Posterior vena cava (tissue), 2 donors: ENCODE measurements at regions not wholly inside any gene's neighbourhood (a gene's known extent, or its start where the extent isn't known, plus 50 kb on each side); places are given as distances from the start of the nearest gene placed in this dataset.
"Not testable (repeated sequence)": the region's sequence is repeated elsewhere in the genome, so short reads cannot be mapped to it uniquely, and the experiment has no call there.

Source experiments
- DNase-seq: peaks from one replicate; pipeline ENCODE4 v3.0.0-alpha.2; 2020; ENCODE audit warnings: low spot score
- intact Hi-C, 2 donors: fragments of 100-400 bp; cut with DNase I; formaldehyde crosslinking; loops; one replicate each; pipeline versions ENCODE4 v1.14.1 to v1.14.2; 2022 to 2023
- donor health status: DM: yes; HTN: yes; CAD: no.
- donor health status: DM: yes; HTN: yes; CAD: no.

DNA sequence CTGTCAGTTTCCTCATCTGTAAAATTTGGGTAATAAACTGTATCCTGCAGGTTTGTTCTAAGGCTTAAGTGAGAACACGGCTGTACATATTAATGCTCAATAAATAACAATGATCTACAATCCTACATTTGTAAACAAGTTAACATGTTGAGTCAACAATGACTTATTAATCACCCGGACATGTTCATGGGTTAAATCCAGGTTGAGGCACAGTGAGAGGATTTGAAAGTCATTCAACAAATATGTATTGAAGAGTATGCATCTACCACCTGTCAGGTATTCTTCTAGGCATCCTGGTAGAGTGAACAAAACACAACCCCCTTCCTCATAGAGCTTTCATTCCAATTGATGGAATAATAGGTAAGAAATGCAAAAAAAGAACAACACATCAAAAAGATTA is 554.7 kb upstream of the SLC35B3 start:
- intact Hi-C loops: no loop called here
- DNase-seq: no peak

DNA sequence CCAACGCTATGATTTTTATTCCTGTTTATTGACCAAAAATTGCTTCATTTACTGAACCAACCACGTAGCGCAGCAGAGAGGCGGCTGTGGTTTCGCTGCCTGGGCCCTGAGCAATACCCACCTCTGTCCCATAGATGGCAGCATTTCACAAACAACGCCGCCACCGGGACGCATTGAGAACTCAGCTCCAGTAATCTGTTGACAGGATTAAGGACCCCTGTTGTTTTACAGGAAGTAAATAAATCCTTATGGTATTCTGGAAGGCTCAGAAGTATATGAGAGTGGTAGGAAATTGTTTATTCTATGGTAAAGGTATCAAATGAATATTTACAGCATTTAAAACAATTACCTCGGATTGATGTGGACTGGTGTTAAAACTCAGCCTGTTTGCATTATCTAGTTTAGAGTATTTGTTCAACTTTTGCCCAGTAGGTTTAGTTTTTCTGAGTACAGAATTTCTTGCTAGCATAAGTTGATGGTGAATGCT is 547.9 kb upstream of the SLC35B3 start:
- peak; percentile 87 for DNase-seq
- intact Hi-C loops: no loop called here

DNA sequence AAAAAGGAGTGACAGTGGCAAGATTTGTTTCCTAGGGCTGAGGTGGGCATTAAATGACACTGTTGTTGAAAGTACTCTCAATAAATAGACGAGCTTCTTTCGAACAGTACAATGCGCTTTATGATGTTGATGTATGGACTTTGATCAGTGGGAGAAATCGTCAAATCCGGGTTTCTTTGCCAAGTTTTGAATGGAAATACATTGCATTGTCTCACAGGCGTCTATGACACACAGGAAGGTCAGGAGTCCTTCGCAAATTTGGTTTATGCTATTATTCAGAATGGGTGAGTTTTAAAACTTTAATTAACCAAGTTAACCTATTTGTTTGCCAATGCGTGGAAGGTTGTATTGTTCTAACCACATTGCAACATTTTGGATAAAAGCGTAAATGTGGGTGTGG is 547.3 kb upstream of the SLC35B3 start:
- DNase-seq: no peak
- intact Hi-C loops: no loop called here

DNA sequence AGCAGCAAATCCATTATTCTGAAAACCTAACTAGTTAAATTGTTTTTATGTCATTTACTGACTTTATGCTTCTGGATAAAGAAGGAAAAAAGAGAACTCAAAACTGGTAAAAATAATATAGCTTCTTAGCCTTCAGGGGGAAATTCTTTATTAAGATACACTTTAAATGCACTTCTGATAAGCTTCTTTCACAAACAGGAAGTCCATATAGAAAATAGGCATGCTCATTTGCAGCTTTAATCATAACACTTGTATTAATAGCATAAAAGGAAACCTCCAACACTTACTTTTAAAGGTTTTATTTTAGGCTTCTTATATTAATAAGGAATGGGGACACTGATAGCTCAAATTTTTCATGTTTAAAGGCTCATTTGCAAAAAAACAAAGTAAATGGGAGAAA is 538.0 kb upstream of the SLC35B3 start:
- intact Hi-C loops: no loop called here
- no peak for DNase-seq

DNA sequence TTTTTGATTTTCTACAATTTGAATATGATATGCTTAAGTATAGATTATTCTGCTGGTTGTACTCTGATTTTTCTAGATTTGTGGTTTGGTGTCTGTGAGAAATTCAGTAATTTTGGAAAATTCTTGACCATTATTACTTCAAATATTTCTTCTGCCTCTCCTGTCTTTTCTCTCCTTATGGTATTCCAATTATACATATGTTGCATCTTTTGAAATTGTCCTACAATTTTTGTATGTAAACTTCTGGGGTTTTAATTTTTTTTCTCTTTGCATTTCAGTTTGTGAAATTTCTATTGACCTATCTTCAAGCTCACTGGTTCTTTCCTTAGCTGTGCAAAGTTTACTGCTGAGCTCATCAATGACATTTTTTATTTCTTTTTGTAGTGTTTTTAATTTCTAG is 534.4 kb upstream of the SLC35B3 start:
- DNase-seq: no peak
- intact Hi-C loops: no loop called here

DNA sequence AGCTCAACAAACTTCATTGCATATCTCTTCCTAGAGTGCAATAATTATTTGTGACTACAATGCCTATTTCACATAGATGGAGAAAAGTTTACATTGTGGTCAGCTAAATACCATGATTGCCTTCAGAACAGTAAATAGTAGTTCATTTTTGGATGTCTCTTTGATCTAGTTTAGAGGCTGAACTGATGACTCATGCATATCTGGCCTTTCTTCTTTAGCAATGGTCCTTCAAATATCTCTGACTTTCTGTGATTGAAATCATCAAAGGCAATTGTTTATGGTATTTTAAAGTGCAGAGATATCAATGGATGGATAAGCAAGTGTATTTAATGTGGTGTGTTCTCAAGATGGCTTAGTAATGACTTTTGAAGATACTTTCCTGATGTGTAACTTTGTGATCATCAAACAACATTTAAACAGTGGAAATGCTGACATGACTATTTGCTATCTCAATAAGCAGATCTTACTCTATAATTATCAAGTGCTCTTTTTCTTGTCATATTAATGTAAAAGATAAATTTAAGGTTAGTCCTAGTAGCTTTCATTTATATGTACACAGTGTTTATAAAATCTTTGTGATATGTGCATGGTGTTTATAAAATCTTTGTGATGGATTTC is 523.7 kb upstream of the SLC35B3 start:
- no peak for DNase-seq
- intact Hi-C loops: no loop called here

DNA sequence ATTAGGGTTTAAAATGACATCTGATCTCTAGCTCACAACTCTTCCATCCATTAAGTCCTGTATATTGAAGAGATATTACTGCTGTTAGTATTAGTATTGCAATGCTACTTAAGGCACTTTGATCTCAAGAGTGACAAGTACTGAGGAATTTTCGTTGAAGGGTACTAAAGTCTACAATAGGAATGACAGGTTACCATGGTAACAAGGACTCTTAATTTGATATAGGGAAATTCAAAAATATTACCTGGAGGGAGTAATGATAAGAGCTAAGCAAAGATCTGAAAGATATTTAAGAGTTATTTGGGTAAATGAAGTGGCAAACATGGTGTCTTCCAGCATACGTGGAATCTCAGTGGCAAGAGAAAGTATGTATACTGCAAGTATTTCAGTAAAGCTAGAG is 518.0 kb upstream of the SLC35B3 start:
- DNase-seq: no peak
- intact Hi-C loops: no loop called here

DNA sequence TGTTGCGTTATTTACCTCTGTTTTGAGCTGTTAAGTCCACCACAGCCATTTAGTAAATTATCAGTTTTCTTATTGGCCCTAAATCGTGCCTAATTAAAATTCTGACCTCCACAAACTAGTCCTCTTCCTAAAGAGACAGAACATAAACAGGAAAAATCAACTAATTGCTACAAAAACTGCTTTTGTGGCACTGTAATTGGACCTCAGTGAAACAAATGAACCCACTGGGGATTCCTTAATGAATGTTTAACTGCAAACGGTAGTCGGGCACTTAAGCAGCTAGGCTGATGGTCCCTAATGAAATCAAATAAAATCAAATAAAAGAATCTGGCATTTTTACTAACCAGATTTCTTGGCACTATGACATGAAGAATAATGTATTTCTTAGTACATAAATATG is 513.4 kb upstream of the SLC35B3 start:
- intact Hi-C loops: no loop called here
- DNase-seq: no peak

DNA sequence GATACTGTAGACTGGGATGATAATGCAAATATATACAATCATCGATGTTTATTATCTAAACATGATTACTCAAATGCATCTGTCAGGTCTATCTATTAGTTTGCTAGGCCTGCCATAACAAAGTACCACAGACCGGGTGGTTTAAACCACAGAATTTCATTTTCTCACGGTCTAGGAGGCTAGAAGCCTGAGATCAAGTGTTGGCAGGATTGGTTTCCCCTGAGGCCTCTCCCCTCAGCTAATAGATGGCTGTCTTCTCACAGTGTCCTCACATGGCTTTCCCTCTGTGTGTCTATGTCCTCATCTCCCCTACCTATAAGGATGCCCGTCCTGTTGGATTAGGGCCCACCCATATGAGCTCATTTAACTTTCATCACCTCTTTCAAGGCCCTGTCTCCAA is 512.6 kb upstream of the SLC35B3 start:
- DNase-seq: no peak
- intact Hi-C loops: no loop called here

DNA sequence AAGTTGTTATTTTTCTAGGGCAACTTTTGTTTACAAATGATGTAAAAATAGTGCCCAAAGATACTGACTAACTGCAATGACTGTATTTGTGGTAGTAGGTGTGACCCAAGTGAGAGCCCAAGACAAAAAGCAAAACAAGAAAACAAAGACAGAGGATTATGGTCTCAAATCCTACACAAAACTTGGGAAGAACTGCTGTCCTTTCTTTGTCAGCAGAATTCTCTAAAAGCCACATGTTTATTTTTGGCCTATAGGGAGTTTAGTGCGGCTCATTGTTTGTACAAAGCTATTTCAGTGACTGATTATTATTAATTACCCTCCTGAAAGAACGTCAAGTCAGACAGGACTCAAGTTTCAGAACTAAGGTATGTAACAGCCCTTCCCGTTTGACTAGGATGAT is 509.2 kb upstream of the SLC35B3 start:
- no peak for DNase-seq
- intact Hi-C loops: no loop called here

DNA sequence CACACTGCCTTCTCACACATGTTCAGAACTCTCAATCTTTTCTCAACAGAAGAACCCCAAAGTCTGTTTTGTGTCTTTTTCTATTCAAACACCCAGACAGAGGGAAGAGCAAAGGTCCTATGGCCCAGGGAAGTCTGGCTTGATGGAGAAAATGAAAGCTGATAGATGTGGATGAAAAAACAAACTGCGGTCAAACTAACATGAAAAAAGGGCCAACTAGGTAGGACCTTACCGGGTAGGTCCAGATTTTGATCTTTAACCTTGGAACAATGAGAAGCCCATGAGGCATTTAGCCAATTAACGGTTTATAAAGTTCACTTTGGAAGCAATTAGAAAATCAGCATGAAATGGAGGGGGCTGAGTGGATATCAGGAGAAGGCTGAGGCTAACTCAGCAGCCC is 507.7 kb upstream of the SLC35B3 start:
- intact Hi-C loops: no loop called here
- DNase-seq: no peak

DNA sequence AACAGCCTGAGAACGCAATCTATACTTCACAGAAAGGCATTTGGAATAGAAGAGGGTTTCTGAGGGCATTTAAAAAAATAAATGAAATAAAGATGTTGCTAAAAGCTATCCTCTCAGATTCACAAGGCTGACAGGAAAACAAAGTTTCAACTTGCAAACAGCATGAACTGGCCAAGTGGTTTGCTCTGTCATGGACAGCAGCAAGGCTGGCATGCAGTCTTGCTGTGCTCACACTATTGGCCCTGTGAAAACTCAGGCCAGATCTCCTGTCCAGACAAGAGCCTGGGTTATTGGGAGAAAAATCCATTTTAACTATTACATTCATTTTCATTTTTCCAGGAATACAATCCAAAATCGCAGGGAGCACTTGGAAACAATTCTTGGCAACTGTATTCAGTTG is 506.2 kb upstream of the SLC35B3 start:
- DNase-seq: no peak
- intact Hi-C loops: no loop called here

DNA sequence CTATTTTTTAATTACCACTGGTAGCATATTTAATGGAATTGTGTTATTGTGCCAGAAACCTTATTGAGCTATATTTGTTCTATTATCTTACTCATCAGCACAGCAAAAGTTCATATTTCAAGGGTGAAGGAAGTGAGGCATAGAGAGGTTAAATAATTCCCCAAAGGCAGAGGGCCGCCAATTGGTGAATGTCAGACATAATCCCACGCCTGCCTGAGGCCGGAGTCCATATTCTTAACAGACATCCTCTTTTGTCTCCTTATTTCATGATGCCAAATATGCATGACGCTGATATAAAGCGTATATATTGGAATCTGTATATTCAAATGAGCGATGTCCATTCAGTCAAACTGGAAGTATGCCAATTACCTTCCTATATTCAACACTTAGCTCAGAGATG is 505.0 kb upstream of the SLC35B3 start:
- intact Hi-C loops: no loop called here
- no peak for DNase-seq

DNA sequence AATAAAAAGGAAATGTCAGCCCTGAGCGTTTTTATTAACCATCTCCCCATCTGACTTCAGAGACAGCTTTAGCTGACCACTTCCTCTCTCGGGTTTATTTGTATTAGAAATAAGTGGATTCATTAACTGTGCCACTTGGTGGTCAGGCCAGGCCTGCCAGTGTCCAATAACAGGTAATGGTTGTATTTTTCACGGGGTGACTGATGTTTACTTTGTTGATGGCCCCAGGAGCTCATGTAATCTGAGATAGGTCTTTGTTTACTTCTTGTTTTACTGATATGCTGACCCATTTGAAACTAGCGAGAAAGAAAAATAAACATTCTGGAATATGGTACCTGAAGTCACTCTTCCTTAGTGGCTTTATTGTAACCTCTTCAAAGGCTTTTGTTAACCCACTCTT is 504.3 kb upstream of the SLC35B3 start:
- no peak for DNase-seq
- intact Hi-C loops: no loop called here

DNA sequence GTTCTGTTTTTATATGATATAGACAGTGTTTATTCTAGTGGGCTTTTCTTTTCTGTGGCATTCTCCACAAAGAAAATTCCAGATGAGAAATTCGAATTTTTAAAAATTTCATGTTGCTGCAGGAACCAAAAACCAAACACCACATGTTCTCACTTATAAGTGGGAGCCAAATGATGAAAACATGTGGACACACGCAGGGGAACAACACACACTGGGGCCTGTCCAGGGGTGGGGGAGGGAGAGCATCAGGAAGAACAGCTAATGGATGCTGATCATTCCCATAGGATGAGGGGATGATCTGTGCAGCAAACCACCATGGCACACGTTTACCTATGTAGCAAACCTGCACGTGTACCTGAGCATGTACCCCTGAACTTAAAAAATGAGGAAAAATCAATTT is 499.0 kb upstream of the SLC35B3 start:
- intact Hi-C loops: no loop called here
- DNase-seq: no peak

DNA sequence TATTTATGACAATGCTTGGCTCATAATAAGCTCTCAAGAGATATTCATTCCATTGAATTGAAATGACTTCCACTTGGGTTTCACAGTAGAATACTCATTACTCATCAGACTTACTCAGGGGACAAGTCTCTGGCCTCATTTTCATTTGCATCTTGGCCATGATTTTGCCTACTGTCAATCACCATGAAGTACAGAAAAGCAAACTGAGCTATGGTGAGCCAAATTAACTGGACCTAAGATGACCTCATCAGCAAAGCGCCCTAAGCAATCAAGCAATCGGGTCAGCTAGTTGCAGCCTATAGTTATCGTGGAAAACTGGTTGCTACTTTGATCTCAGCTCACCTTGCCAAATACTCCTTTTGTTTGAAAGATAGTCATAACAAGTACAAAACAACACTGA is 494.7 kb upstream of the SLC35B3 start:
- intact Hi-C loops: no loop called here
- no peak for DNase-seq

DNA sequence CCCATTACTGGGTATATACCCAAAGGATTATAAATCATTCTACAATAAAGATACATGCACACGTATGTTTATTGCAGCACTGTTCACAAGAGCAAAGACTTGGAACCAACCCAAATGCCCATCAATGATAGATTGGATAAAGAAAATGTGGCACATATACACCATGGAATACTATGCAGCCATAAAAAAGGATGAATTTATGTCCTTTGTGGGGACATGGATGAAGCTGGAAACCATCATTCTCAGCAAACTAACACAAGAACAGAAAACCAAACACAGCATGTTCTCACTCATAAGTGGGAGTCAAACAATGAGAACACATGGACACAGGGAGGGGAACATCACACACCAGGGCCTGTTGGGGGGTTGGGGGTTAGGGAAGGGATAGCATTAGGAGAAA is 484.9 kb upstream of the SLC35B3 start:
- intact Hi-C loops: not testable (repeated sequence)

DNA sequence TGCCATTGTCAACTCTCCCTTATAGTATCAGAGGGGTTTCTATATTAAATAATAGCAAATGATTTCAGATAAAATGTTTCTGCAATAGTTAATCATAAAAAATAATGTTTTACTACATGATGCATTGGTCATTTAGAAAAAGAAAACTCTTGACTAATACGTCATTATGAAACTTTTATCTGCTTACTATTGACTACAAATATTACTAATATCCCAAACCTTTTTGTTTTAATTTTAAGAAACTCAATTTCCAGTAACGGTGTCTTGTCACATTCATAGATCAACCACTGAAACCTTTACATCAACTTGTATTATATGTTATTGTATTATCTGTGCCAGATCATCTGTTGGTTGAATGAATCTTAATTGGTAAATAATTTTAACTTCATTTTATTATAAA is 482.9 kb upstream of the SLC35B3 start:
- intact Hi-C loops: no loop called here
- DNase-seq: no peak

More for the DNA sequence above, 484.9 kb upstream of the SLC35B3 start:
- not testable (repeated sequence) for DNase-seq

DNA sequence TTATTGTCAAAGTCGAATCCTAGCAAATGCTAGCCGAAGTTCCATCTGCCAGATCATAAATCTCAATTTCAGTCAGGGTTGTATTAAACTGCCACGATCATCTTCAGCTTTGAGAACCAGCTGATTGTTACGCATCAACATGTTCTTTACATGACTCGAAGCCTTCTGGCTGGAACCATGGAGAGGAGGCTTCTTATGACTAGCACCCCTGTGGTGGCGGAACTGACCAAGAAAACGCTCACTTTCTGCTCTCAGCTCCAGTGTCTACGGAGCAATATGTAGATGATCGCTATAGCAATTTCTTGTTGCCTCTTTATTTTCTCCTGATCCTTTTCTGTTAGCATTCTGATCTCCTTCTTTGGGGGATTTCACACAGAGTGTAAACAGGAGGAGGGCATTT is 479.4 kb upstream of the SLC35B3 start:
- no peak for DNase-seq
- intact Hi-C loops: no loop called here

DNA sequence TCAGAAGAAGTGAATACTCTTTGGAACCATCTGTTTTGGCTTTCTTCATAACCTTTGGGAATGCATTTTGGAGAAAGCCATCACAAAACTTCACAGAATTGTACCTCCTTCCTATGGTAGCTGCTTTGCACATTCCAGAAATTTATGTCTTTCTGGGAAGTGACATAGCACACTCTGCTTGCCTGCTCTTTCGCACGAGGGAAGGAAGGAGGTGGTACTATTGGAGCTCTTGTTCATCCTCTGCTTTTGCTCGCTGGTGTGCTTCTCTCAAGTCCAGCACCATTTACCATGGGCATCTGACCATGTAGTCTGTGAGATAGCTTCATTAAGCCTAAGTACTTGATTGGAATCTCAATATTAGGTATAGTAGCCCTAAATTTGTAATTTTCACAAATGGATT is 473.3 kb upstream of the SLC35B3 start:
- intact Hi-C loops: no loop called here
- DNase-seq: no peak

DNA sequence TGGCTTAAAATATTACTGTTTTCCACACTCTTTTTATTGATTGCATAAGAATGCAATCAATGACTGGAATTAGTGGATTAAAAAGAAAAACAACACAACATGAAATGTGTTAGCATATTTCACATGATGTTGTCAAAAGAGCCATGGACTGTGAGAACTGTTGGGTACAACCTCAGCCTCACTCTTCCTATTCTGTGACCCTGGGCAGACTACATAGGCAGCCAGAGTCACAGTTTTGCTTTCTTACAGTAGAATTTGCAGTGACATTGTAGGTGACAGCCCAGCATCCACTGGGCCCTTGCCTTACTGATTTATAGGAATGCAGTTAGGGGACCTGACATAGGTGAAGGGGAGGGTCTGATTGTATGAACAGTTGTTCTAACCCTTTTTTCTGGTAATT is 471.4 kb upstream of the SLC35B3 start:
- intact Hi-C loops: no loop called here
- no peak for DNase-seq

DNA sequence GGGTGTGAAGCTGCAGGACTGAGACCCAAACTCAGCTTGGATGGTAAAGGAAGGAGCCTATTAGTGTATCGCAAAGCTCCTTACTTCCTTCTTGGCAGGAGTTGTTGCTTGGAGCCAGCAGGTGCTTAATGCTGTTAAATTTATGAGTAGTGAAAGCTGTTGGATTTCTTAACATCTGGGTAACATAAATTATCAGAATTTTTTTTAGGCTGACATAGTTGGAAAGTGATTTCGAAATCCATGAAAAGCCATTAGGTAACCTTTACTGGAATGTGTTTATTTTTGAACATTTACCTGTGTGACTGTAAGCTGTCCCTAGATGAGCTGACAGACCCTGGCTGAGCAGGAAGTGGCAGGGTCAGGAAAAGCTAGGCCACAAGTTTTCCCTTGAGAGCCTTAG is 470.4 kb upstream of the SLC35B3 start:
- DNase-seq: no peak
- intact Hi-C loops: no loop called here
